CD4-positive, alpha-beta T cell (primary cell): ENCODE measurements at regions not wholly inside any gene's neighbourhood (a gene's known extent, or its start where the extent isn't known, plus 50 kb on each side); places are given as distances from the start of the nearest gene placed in this dataset.

Source experiments
- ATAC-seq: fragments of 200-7000 bp; cut with Tn5 transposase; one replicate; pipeline ENCODE4 v1.10.0; 2022; ENCODE audit warnings: mild to moderate bottlenecking; ENCODE audit not compliant: poor library complexity
- CTCF ChIA-PET: fragments of 350-600 bp; sonication (Branson Sonifier 250); formaldehyde crosslinking; loops from one replicate; lab custom pipeline; 2021; ENCODE audit warnings: antibody characterized with exemption, inconsistent platforms; lab: Charles Lee
- POLR2A ChIA-PET: fragments of 350-600 bp; sonication (Branson Sonifier 250); formaldehyde crosslinking; loops from one replicate; lab custom pipeline; 2021; ENCODE audit warnings: antibody characterized with exemption, inconsistent platforms; lab: Charles Lee
- DNase-seq, 14 experiments: peaks; one replicate each; pipeline ENCODE4 v3.0.0-alpha.2; 2013 to 2020; ENCODE audit warnings: mixed read lengths in 2 of 14
- H3K27ac ChIP-seq, 2 donors: one replicate each; pipeline versions ENCODE4 v1.5.1 to v1.7.0; 2013; ENCODE audit warnings: low read length in 2 of 2, low read depth in 1 of 2, mild to moderate bottlenecking in 1 of 2
- H3K27me3 ChIP-seq, 2 experiments: 1 replicate in 1 of 2; 2 replicates in 1 of 2; pipeline versions ENCODE4 v1.6.1 to v1.7.0; 2013; ENCODE audit warnings: low read length in 2 of 2, control low read depth in 1 of 2, mild to moderate bottlenecking in 1 of 2, moderate library complexity in 1 of 2; ENCODE audit not compliant: insufficient read depth in 2 of 2, control insufficient read depth in 1 of 2
- H3K36me3 ChIP-seq: one replicate; pipeline ENCODE4 v1.6.1; 2013; ENCODE audit warnings: low read length, control low read depth; ENCODE audit not compliant: insufficient read depth
- H3K4me1 ChIP-seq: one replicate; pipeline ENCODE4 v1.6.1; 2013; ENCODE audit warnings: low read length, control low read depth; ENCODE audit not compliant: insufficient read depth
- H3K4me3 ChIP-seq: one replicate; pipeline ENCODE4 v1.5.1; 2013; ENCODE audit warnings: mild to moderate bottlenecking, low read length, moderate library complexity
- H3K9me3 ChIP-seq, 2 experiments: 1 replicate in 1 of 2; 2 replicates in 1 of 2; pipeline versions ENCODE4 v1.6.1 to v1.7.0; 2013; ENCODE audit warnings: low read length in 2 of 2, mild to moderate bottlenecking in 2 of 2, control low read depth in 1 of 2, moderate library complexity in 1 of 2; ENCODE audit not compliant: control insufficient read depth in 1 of 2, insufficient read depth in 1 of 2
- H3K27ac Mint-ChIP-seq: one replicate; pipeline ENCODE4 v1.8.0; 2020; ENCODE audit warnings: mixed read lengths
- H3K27me3 Mint-ChIP-seq: one replicate; pipeline ENCODE4 v1.8.0; 2021; ENCODE audit warnings: mixed read lengths
- H3K36me3 Mint-ChIP-seq: one replicate; pipeline ENCODE4 v1.8.0; 2021; ENCODE audit warnings: low read depth, mixed read lengths
- H3K4me1 Mint-ChIP-seq: one replicate; pipeline ENCODE4 v1.8.0; 2021; ENCODE audit warnings: low read depth, mixed read lengths
- H3K4me3 Mint-ChIP-seq: one replicate; pipeline ENCODE4 v1.8.0; 2020; ENCODE audit warnings: mild to moderate bottlenecking, mixed read lengths
- H3K9me3 Mint-ChIP-seq: one replicate; pipeline ENCODE4 v1.8.0; 2020; ENCODE audit warnings: mixed read lengths
- intact Hi-C, 2 experiments: fragments of 100-400 bp; cut with DNase I in 1 of 2; cut with micrococcal nuclease in 1 of 2; formaldehyde crosslinking; loops; one replicate each; pipeline versions ENCODE4 v1.15.1 to v1.9.0; 2023 to 2025; cut with DNase I, micrococcal nuclease
- TF ChIP-seq, protein P1 (sequence below): fragments of 200-600 bp; IDR thresholded peaks from one replicate; pipeline ENCODE4 v1.8.0; 2022; ENCODE audit warnings: antibody characterized with exemption, mild to moderate bottlenecking

- H3K4me3 Mint-ChIP-seq, result no peak overlapping the region
- CTCF ChIA-PET, result no interaction called here
- no peaks in the 10 kb centered on the region for H3K27me3 Mint-ChIP-seq
- TF ChIP-seq, protein P1, sequence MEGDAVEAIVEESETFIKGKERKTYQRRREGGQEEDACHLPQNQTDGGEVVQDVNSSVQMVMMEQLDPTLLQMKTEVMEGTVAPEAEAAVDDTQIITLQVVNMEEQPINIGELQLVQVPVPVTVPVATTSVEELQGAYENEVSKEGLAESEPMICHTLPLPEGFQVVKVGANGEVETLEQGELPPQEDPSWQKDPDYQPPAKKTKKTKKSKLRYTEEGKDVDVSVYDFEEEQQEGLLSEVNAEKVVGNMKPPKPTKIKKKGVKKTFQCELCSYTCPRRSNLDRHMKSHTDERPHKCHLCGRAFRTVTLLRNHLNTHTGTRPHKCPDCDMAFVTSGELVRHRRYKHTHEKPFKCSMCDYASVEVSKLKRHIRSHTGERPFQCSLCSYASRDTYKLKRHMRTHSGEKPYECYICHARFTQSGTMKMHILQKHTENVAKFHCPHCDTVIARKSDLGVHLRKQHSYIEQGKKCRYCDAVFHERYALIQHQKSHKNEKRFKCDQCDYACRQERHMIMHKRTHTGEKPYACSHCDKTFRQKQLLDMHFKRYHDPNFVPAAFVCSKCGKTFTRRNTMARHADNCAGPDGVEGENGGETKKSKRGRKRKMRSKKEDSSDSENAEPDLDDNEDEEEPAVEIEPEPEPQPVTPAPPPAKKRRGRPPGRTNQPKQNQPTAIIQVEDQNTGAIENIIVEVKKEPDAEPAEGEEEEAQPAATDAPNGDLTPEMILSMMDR, result no peak
- peaks cover under 1% of the 10 kb centered on the region for H3K4me1 Mint-ChIP-seq
- no peak overlapping the region for H3K27ac ChIP-seq
- H3K27ac Mint-ChIP-seq, result no peak overlapping the region
- no peaks in the 10 kb centered on the region for H3K27me3 ChIP-seq
- POLR2A ChIA-PET, result no interaction called here
- intact Hi-C loops, result no loop called here
- H3K4me1 ChIP-seq, result no peaks in the 10 kb centered on the region
- H3K36me3 Mint-ChIP-seq, result no peaks in the 10 kb centered on the region
- no peaks in the 10 kb centered on the region for H3K36me3 ChIP-seq
- H3K4me3 ChIP-seq, result no peak overlapping the region
- H3K9me3 Mint-ChIP-seq, result peaks cover 6% of the 10 kb centered on the region
- DNase-seq, result no peak
- no peak for ATAC-seq
- H3K9me3 ChIP-seq, result peaks cover 0 to 4% of the 10 kb centered on the region in 2 experiments
Measured at GRCh38 chr5:23007236-23007635, 154.1 kb upstream of the CDH12 start.

GRCh38 chr5:23001120-23001519, 148.0 kb upstream of the CDH12 start:
- ChIA-PET POLR2A (no interaction called here), CTCF (no interaction called here)
- ATAC-seq (no peak), DNase-seq (no peak)
- no peaks in the 10 kb centered on the region for H3K27me3 ChIP-seq
- H3K4me3 Mint-ChIP-seq, result no peak overlapping the region
- no peaks in the 10 kb centered on the region for H3K36me3 Mint-ChIP-seq
- no peaks in the 10 kb centered on the region for H3K4me1 Mint-ChIP-seq
- no peak overlapping the region for H3K27ac ChIP-seq
- H3K36me3 ChIP-seq, result no peaks in the 10 kb centered on the region
- H3K9me3 ChIP-seq, result no peaks in the 10 kb centered on the region
- no peak overlapping the region for H3K27ac Mint-ChIP-seq
- H3K4me3 ChIP-seq, result no peak overlapping the region
- TF ChIP-seq, protein P1, result no peak
- no peaks in the 10 kb centered on the region for H3K27me3 Mint-ChIP-seq
- intact Hi-C loops, result no loop called here
- H3K4me1 ChIP-seq, result no peaks in the 10 kb centered on the region
- peaks cover 6% of the 10 kb centered on the region for H3K9me3 Mint-ChIP-seq

- intact Hi-C loops, result no loop called here
- H3K9me3 ChIP-seq, result no peaks in the 10 kb centered on the region
- Mint-ChIP-seq H3K27me3 (no peaks in the 10 kb centered on the region), H3K4me1 (no peaks in the 10 kb centered on the region), H3K4me3 (no peak overlapping the region), H3K36me3 (no peaks in the 10 kb centered on the region), H3K9me3 (no peaks in the 10 kb centered on the region), H3K27ac (no peak overlapping the region)
- TF ChIP-seq, protein P1, result no peak
- no peak for ATAC-seq
- no peaks in the 10 kb centered on the region for H3K4me1 ChIP-seq
- DNase-seq, result no peak
- CTCF ChIA-PET, result no interaction called here
- no peaks in the 10 kb centered on the region for H3K36me3 ChIP-seq
- no peak overlapping the region for H3K4me3 ChIP-seq
- no peak overlapping the region for H3K27ac ChIP-seq
- no peaks in the 10 kb centered on the region for H3K27me3 ChIP-seq
- POLR2A ChIA-PET, result no interaction called here
Measured at GRCh38 chr5:22998774-22999173, 145.6 kb upstream of the CDH12 start.
